Hepatic stellate cell (primary cell): ENCODE measurements at regions not wholly inside any gene's neighbourhood (a gene's known extent, or its start where the extent isn't known, plus 50 kb on each side); places are given as distances from the start of the nearest gene placed in this dataset.

Experiments used
- DNase-seq: peaks from one replicate; pipeline ENCODE4 v3.0.0; 2011; ENCODE audit warnings: low spot score

DNA sequence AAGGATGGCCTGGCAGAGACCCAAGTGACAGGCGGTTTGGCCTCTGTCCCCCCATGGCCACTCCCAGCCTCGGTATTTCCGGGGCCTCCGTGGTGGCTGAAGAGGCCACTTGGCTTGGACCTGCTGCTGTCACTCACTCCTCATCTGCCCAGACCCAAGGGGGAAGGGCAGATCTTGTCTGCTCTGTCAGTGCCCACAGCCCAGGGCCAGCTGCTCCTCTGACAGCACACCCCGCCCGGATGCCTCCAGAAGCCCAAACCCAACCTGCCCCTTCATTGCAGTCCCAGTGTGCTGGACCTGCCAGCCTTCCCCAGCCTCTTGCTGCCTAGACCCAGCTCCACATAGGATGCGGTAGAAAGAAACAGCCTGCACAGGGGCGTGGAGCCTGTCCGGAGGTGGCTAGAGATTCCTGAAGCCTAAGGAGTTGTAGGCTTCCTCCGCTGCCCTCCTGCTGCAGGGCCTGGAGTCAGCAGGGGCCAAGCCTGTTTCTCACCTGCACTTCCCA lies 52.0 kb downstream of the MAGEF1 start:
- peak; percentile 53 for DNase-seq

DNA sequence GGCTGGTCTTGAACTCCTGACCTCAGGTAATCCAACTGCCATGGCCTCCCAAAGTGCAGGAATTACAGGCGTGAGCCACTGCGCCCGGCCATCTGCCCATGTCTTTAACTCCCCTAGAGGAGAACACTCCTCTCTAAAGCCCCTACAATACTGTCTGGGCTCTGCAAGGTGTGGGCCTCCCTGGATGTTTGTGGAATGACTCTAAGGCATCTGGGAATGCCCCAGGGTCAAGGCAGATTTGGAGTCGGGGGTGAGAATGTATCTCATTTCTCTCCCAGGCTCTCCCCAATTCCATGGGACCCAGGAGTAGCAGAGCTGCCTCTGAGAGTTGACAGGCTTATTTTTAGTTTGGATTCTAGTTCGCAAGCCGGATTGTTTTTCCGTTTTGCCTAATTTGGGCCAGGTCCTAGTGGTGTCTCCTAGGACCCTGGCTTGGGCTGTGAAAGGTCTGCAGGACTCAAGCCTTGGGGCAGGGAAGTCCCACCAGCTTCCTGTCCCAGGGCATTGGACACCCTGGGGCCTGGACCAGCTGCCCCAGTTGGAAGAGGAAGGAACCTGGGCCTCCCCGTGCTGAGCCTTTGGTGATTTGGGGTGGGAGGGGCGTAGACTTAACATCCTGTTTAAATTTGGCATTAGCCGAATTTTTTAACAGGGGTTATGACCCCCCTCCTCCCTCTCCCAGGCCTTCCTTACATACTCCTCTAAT lies 53.5 kb downstream of the MAGEF1 start:
- no peak for DNase-seq

DNA sequence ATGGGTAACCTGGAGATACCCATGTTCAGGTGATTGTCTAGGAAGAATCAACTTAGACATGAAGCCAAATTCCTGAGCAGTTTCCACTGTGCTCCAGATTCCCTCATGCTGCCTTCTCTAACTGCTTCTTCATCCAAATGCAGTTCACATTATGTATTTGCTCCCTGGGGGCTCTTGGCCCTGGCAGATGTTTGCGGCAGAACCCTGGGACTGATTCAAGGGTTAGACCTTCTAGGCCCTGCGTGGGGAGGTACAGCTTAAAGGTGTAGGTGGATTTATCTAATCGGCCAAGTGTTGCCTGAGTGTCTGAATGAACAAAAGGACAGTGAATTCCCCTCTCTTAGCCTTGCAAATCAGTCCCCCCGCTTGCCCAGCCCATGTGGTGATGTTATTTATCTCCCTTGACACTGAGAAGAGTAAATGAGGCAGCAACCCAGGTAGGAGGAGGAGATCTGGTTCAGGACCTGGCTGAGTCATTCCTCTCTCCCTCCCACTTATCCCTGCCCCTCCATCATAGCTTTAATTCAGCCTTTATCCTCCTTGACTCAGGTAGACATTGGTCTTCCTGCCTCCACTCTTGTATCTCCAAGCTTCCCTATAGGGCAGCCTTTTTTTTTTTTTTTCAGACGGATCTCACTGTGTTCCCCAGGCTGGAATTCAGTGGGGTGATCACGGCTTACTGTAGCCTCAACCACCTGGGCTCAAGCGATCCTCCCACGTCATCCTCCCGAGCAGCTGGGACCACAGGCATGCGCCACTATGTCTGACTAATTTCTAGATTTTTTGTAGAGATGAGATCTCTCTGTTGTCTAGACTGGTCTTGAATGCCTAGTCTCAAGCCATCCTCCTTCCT lies 54.8 kb downstream of the MAGEF1 start:
- DNase-seq: no peak

DNA sequence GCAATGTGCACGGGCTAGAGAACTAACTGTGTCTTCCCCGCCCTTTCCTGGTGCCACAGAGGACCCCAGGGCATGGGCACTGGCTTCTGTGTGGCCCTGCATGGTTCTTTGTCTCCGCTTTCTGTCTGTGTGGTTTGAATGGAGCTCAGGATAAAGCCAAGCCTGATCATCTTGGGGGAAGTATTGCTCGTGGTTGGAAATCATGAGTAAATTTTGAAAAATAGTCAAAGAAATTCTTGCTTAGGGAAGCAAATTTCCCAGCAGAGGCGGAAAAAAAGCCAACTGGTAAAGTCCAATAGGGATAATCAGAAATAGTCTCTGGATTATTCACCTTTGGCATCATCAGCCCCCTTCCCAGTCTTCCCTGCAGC lies 55.4 kb downstream of the MAGEF1 start:
- DNase-seq: no peak

DNA sequence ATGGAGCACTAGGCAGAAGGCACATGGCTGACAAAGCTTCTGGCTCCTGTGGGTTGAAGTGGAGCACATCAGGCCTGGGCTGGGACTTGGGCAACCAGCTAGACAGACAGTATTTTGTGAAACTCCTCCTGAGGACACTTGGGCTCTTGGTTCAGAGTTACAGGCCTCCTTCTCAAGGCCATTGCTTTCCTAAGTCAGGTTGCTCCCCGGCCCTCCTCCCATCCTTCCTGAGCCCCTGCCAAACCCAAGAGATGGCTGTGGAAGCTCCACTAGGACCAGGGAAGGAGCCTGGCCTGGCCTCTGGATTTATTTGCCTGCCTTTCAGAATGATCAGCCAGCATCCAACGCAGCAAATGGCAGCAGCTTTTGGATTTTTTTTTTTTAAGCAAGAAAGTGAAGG lies 56.3 kb downstream of the MAGEF1 start:
- no peak for DNase-seq

DNA sequence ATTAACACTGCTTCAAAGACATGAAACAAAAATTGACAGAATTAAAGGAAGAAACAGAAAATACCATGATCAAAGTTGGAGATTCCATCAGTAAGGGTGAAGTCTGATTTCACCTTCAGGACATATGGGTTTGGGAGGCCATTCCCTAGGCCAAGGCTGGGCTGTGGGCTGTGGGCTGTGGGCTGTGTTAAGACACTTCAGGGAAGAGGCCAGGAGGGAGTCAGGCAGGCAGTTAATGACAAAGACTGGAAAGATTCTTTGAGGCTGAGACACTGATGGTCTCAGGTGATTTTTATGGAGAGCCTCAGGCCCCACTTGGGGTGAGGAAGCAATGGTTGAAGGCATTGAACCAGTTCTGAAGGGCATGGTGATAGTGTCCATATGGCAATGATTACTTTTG lies 57.5 kb downstream of the MAGEF1 start:
- no peak for DNase-seq

DNA sequence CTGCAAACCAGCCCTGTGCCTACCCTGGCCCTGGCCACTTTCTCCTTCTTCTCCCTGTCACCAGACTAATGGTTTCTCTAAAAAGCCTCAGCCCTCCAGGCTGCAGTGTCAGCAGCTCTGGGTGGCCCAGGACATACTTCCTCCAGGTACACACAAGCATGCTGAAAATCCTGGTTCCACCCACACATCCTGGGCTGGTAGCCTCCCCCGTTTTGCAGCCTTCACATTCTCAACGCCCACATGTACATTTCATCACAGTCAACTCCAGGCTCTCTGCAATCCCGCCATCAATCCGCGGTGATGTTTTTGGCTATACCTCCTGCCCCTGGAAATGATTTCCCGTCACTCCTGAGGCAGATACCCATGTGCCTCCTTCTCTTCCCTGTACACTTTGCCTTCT lies 59.4 kb downstream of the MAGEF1 start:
- DNase-seq: no peak

DNA sequence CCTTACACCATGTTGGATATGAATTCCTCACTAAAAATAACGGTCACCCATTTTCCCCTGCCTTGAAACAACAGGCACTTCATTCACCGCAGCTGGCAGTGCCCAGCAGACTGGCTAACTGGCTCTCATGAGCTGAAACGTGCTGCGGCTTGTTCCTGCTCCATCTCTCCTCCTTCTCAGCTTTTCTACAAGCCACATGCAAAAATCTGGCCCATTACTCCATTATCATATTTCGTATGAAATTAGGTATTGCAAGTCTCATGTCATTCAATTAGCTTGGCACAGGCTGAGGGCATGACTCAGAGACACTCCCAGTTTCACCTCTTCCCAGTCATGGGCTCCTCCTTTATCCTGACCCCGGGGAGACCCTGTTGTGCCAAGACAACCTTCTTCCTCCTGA lies 60.0 kb downstream of the MAGEF1 start:
- DNase-seq: no peak

DNA sequence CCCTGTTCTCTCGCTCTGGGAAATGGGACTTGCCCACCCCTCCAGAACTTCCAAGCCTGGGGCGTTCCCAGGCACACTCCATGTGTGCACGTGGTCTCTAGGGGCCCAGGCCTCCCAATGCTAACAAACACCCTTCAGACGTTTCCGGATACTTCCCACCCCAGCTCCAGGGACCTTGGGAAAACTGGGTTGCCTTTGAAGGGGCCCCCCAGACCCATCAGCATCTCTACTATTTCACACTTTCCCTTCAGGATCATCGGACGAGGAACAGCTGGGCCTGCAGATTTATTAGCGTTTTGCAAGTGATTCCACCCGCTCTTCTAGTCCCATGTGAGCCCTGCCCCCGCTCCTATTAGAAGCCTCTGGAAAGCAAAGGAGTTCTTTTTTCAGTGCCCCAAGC lies 63.2 kb downstream of the MAGEF1 start:
- DNase-seq: no peak

DNA sequence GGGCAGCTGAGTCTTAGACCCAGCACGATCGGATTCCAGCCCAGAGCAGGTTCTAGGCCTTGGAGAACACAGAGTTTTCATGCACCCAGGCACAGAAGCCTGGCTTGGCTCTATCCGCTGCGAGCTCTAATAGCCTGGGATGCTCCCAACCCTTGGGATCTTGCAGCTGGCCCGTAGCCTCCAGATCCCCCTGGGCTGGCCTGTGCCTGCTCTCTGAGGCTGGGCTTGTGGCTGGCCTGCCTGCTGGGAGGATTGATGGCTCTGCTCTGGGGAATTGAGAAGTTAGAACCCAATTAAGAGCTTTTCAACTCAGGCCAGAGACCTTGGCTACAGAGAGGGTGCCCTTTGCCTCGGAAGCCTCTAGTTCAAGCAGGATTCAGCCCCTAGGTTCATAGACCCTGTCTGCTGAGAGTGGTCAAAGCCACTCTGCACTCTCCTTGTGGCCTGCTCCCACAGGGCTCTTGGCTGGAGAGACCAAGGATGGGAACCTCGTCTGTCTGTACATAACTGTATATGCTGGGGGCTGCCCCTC lies 64.4 kb downstream of the MAGEF1 start:
- no peak for DNase-seq

DNA sequence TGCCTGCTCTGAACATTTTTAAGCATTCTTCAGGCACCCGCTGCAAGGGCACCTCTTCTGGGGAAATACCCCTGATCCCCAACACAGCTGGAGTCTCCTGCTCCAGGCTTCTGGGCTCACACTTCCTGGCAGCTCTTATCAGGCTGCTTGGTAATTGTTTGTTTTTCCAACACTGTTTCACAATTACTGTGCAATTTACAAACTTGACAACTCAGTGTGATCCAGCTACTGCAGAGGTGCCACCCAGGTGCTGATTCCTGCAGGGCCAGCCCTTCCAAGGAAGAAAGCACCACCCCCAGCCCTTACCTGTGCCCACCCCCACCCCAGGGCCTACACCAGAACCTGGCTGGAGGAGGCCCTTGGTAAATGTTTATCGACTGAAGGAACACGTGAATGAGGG lies 66.5 kb downstream of the MAGEF1 start:
- DNase-seq: no peak

DNA sequence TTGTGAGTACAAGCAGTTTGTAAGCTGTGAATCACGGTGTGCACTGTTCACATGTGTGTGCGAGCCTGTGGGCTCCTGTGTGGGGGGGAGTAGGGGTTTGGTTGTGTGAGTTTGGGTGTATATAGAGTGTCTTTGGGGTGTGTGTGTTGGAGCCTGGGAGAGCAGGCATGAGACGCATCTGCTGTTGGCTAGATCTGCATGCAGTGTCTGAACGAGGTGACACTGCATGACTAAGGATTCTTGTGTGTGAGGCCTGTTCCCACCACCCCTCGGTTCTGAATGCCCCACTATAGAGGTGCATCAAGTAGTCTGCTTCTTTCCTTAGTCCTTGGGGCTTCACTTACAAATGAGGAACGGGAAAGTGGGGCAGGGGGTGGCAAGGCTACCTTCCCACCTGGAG lies 68.4 kb downstream of the MAGEF1 start:
- DNase-seq: no peak

DNA sequence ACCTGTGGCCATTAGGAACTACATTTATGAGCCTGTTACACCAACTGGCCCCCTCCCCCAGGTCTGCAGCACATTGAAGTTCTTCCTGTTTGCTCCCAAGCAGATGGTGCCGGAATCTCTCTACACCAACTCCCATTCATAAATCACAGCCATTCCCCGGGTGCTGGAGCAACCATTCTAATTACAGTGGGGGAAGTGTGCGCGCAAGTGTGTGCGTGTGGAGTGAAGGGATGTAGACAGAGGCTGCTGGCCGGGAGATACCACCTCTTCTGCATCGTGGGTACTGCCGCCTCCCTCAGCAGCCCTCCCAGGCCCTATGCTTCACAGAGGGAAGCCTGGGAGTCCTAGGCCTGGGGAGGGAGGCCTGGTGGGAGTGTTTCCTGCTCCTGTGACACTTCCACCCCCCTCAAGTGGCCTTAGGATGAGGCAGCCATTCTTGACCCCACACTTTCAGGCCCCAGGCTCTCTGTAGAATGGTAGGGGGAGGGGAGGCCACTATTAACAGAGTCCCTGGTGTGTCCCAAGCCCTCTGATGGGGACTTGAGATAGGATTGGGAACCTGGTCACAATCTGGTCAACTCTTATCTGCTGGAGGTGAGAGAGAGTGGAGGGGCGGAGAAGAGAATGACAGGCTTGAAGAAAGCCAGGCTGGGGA lies 69.1 kb downstream of the MAGEF1 start:
- DNase-seq: no peak

DNA sequence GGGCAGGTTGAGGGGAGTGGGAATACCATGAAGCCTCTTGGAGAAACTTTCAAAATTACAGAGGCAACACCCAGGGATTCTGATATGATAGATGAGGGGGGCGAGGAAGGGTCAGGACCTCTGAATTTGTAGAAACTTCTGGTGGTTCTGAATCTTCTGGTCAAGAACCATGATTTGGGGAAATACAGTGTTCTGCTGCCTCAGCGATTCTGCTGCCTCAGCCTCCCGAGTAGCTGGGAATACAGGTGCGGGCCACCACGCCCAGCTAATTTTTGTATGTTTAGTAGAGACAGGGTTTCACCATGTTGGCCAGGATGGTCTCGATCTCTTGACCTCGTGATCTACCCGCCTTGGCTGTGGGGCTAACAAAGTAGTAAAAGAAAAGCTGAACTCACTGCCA lies 70.4 kb downstream of the MAGEF1 start:
- DNase-seq: no peak

DNA sequence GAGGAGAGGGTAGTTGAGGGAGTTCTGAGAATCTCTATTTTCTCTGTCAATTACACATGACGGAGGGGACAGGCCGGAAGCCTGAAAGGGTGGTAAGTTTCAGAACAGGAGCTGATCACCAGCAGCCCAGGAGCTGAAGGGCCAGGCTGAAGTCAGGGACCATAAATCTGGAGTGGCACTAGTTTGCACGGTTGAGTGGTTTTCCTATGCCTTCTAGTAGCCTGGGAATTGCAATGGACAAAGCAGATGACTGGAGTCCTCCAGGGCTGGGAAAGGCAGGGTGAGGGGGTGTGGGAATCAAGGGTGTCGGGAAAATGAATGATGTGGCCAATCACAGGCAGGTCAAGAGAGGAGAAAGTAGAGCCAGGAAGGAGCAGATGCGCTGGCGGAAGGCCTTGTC lies 72.5 kb downstream of the MAGEF1 start:
- no peak for DNase-seq

DNA sequence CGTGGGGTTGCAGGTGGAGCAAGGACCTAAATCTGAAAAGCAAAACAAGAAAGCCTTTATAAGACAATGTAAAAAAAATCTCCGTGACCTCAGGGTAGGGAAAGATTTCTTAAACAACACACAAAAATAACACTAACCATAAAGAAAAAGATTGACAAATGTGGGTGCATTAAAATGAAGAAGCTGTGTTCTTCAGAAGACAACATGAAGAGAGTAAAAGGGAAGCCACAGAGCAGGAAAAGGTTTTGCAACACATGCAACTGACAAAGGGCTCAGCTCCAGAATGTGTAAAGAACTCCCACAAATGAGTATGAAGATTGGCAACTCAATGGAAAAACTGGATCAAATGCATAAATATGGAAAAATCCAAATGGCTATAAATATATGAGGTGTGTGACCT lies 74.2 kb downstream of the MAGEF1 start:
- DNase-seq: no peak

DNA sequence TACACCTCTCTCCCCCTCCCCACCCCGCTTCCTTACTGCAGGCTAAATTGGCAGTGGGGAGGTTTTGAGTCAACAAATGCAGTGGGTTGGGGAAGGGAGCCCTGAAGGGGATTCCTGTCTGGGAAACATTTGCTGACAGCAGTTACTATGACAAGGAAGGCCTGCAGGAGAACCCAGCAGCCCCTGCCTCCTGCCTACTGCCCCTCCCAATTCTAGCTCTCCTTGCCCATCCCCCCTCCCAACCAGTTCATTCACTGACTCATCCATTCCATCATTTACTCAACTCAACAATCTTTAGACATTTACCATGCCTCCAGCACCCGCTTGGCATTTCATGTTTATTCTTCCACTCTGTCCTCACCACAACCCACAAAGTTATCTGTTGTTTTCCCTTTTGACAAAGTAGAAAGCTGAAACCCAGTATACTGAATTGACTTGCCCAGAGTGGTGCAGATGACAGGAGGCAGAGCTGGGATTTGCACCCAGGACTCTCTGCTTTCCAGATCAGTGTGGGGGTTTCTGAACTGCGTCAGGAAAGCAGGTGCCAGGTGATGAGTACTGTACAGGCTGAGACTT lies 75.0 kb downstream of the MAGEF1 start:
- DNase-seq: peak; percentile 66

DNA sequence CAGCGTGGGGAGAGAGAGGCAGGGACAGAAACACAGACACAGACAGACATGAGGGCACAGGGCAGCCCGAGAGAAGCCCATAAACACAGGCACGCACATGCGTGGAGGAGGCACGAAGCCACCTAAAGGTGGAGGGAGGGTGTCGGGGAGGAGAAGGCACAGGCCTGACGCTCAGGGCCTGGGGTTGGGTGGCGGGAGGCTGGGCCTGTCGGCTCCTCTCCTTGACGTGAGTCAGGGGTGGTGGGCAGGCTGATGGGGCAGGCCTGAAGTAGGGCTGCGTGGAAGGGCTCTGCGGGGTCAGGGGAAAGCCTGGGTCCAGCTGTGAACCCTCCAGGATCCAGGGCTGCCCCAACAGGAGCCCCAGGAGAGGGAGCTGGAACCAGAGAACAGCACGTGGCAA lies 74.2 kb downstream of the EPHB3 start:
- no peak for DNase-seq

DNA sequence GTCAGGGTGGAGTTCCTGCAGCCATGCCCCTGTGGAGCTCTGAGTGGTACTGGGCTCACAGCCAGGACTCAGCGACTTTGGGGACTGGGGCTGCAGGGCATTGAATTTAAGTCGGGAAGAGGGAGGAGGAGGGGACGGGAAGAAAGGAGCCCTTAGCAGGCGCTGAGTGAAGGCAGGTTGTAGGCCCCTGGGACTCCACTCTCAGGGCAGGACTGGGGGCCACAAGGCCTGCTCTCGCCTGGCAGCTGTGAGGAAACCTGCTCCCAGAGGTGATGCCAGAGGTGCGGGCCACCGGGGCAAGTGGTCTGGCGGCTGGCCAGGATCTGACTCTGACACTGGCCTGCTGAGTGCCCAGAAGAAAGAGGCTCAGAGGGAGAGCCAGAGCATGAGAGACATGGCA lies 73.5 kb downstream of the EPHB3 start:
- no peak for DNase-seq

DNA sequence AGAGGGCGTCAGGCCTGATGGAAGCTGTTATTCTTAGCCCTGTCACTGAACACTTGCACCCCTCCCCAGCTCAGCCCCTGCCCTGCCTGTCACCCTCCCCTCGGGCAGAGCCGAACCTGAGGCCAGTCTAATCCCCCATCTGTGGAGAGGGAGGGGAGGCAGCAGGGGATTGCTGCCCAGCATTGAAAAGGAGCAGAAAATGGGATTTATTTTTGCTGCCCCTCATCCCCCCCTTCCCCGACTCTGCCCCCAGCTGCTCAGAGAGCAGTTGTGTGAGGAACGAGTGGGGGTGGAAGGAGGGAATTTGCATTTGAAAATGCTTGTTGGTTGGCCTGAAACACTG lies 71.6 kb downstream of the EPHB3 start:
- DNase-seq: no peak

DNA sequence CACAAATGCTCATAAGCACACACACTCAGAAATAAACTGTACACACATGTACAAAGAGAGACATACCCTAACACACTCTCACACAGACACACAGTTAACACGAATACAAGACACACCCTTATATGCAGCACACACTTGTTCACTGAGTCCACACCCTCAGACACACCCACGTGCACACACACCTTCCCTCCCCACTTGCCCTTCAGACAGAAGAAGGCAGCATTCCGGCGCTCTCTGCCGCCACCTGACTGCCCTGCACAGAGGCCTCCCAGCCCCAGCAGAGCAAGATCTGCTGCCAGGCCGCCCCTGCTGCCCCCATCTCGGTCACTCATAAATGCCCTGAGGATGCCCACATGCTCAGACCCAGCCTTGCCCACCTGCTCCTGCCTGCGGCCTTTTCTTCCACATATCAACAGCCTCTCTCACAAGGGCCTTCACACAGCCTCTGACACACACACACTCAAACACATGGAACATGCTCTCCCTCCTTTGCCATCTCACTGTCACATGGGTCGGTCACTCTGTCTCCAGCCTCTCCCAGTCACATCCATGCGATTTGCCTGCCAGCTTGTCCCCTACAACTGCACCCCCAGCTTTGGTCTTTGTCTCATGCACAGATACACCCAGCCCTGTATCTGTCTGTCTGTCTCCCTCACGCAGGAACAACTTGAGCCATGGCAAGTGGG lies 71.1 kb downstream of the EPHB3 start:
- no peak for DNase-seq
